ENCODE measurements at regions not wholly inside any gene's neighbourhood (a gene's known extent, or its start where the extent isn't known, plus 50 kb on each side); places are given as distances from the start of the nearest gene placed in this dataset.

DNA sequence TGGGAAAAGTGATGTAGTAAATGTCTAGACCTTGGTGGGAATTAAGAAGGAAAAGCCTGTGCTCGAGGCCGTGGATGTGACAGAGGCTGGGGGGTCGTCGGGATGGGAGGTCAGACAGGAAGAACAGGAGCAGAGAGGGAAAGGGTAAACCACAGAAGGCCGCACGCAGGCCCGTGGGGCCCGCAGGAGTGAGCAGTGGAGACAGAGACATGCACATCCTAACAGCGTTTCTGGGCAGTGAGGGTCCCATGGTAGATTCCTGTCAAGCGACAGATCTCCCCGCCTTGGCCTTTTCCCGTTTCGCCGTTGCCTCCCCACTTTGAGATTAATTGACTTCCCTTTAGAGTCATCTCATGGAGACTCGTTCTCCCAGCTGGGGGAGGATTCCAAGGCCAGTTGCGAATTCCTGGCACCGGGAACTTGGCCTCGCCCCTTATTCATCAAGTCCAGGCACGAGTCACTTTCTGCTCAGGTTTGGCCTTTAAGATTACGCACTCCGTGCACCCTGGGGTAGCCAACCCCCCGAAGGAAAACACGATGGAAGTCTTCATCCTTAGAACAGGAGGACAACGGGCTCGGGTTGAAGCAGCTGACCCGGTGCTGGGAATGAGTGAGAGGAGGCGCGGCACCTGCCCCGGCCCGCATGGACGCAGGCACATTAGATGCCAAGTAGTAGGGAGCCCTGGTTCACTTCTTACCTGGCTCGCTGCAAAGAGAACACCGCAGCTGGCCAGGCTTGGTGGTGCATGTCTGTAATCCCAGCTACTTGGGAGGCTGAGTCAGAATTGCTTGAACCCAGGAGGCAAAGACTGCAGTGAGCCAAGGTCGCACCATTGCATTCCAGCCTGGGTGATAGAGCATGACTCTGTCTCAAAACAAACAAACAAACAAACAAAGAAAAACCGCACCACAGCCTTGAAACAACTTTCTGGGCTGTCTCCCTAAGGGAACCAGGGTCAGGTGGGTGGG is 315.2 kb upstream of the SHH start:
- no peak for DNase-seq (ENCODE audit: low read depth in 2 of 2)

DNA sequence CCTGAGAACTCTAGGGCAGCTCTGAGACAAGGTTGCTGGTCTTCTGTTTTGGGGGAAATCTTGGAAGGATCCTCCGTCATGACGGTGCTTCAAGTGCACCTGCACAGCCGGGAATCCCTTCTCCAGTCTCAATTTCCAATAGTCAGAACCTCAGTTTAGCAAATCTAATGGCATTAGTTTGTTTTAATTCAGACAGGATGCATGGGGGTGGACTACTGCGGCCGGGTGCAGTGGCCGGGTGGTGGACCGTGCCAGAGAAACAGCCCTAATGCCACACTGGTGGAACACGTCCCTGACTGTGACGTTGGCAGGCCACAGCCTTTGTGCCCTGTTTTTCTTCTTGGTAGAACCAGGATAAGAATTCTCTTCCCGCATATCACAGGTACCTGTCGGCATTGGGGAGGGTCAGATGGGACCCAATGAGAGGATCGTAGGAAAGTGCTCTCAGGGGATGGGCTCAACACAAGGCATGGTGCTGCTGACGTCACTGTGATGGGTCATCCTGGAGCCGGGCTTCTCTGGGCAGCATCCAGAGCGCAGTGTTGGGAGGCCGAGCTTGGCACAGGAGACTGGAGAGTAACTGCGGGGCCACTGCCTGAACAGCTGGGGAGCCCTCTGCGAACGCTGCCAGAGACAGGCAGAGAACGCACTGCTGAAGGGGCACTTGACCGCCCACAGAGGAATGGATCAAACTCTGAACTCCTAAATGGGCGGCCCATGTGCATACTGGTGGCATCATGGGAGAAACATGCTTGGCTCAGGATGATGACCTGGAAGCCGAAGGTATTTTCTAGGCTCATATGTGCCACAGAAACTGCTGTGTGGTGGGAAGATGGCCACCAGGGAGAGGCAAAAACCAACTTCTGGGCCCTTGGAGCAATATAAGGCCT is 313.8 kb upstream of the SHH start:
- no peak for DNase-seq (ENCODE audit: low read depth in 2 of 2)

DNA sequence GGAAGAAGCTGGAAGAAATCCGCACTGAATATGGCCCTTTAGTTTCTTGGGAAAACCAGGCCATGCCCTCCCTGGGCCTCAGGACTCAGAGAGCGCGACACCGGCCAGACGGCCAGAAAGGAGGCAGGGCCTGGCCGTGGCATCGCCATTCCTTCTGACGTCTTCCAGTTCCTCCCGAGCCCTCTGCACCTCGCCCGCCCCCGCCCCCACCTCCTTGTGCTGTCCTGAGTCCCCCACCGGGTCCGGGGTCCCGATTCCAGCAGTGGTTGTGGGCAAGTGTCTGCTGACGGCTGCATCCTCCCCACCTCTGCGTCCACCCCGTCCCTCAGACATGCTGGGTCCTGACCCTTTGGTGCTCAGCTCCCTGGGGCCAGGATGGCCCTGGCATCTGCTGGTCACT is 312.1 kb upstream of the SHH start:
- DNase-seq (ENCODE audit: low read depth in 2 of 2) = no peak

DNA sequence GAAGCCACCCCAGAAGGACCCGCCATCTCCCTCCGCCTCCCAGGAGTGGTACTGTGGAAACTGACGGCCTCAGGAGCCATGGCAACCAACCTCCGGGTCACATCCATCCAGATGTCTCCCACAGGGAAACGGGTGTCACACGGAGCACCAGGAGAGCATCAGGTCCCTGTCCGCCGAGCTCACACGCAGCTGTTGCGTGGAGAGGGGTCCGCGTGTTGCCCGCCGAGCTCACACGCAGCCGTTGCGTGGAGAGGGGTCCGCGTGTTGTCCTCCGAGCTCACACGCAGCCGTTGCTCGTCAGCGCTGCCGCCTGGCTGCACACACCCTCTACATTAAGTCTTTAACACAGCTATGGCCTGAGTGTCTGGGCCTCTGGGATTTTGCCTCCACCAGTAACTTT is 311.1 kb upstream of the SHH start:
- no peak for DNase-seq (ENCODE audit: low read depth in 2 of 2)

DNA sequence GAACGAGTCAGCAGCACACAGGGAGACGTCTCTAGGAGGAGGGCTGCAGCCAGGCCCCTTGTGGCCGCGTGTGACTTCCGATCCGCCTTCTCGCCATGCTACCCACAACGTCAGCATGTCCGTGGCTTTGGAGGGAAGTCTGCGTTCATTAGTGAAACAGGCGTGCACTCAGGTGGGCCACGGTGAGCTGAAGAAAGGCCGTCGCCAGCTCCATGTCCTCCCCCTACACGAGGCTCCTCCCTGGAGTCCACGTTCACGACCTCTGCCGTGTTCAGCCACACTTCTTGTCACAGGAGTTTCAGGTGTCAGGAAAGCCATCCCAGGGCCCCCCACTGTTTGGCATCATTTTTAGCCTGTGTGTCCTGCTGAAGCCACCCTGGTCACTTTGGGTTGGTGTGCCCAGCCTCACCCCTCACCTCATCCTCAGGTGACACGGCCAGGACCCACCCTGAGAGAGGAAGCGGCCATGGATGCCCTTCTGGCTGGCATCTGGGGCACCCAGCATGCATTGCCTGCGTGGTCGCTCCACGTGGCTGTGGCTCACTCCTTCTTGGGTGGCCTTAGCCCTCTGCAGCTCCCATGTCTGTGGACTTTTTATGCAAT is 310.6 kb upstream of the SHH start:
- no peak for DNase-seq (ENCODE audit: low read depth in 2 of 2)

DNA sequence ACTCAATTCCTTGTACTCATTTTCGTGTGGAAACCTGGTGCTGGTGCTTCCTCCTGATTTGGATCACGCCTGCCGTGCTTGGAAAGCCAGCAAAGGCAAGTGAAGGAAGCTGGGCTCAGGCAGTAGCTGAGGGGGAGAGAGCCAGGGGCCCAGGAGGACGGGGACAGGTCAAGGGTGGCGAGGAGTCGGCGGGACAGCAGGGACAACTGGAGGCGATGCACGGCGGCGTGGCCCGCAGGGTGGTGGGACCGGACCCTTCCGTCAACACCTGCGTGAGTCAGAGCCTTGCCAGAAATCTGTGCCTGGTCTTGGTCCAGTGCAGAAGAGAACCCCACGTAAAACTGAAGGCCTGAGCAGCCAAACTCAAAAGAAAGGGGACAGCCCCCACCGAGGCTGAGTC is 309.7 kb upstream of the SHH start:
- DNase-seq (ENCODE audit: low read depth in 2 of 2) = no peak

DNA sequence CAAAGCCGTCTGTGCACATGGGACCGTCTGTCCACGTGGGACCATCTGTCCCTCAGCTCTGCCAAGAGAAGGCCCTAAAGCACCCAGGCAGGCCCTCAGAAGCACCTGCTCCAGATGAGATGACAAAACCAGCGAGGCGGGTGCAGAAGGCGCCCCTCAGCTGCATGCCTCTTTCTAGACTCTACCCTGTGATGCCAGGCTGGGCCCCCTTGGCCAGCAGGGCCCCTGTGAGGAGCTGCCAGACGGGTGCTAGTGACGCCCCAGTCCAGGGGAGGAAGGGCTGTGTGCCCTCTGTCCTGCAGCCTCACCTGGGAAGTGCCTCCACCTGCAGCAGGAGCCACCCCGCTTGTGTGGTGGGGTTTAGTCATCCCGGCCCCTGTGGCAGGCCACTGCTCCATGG is 309.2 kb upstream of the SHH start:
- no peak for DNase-seq (ENCODE audit: low read depth in 2 of 2)

DNA sequence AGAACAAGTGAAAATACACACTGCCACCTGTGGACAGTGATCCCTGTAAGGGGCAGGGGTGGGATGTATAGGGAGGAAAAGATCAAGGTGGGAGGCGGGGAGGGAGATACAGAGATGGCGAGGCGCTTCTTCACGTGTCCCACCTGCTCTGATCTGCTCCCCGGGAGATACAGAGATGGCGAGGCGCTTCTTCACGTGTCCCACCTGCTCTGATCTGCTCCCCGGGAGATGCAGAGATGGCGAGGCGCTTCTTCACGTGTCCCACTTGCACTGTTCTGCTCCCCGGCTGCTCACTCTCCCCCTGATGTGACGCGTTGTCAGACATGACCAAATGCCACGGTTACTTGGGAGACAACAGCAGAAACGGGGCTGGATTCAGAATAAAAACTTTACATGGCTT is 308.3 kb upstream of the SHH start:
- no peak for DNase-seq (ENCODE audit: low read depth in 2 of 2)

DNA sequence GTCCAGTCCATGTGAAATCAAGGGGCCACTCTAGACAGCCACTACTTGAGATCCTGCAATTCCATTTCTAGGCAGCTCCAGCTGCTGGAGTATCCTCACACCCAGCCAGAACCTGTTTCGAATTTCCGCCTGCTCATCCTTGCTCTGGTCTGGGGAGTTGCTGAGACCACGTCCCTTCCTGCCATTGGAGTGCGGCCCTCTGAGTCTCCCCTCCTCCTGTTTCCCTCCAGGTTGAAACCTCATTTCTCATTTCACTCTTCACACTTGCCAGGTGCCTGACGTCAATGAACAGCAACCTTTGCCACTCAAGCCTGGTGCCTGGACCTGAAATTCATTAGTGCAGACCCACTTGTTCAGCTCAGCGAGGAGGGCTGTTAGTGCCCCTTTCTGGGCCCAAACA is 307.5 kb upstream of the SHH start:
- DNase-seq (ENCODE audit: low read depth in 2 of 2) = no peak

DNA sequence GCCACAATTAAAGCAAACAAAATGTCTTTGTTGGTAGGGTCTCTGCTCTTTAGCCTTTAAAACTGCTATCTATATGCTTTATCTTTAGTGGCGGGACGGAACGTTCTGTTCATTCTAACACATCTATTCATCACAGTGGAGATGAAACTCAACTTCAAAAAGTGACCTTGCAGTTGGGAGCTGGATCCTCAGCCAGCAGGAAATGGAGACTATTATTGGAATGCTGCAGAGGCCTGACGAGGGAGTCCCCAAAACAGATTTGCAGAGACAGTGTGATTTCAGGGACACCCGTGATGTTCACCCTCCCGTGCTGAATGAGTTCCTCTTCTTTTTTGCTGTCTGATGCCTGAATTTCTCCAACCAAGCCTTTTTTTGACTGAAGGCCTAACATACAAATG is 306.0 kb upstream of the SHH start:
- DNase-seq (ENCODE audit: low read depth in 2 of 2) = no peak

DNA sequence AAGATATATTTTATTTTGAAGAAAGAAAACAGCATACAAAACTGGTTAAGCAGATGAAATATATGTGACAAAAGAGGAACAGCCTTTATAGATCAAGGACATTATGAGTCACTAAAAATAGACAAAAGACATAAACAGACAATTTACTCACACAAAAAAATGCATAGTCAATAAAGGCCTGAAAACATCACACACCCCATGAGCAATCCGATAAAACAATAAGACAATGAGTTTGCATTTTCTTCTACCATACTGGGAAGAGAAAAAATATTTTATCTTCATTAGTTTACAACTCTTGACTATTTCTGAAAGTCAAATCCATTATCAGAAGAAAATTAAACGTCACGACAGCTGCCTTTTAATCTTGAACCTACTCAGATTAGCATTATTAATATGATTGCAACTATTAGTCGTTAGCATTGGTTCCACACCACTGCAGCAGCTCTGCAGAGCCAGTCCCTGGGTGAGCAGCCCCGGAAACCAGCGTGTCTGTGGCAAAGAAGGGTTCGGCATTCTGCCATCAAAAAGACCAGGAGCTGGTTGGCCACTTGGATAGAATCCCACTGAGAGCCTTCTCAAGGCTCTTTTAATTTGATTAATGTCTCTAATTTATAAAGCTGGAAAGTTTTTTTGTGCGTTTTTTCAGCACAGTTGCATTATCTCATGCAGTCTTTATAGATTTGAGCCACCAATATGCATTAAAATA is 305.4 kb upstream of the SHH start:
- DNase-seq (ENCODE audit: low read depth in 2 of 2) = no peak

DNA sequence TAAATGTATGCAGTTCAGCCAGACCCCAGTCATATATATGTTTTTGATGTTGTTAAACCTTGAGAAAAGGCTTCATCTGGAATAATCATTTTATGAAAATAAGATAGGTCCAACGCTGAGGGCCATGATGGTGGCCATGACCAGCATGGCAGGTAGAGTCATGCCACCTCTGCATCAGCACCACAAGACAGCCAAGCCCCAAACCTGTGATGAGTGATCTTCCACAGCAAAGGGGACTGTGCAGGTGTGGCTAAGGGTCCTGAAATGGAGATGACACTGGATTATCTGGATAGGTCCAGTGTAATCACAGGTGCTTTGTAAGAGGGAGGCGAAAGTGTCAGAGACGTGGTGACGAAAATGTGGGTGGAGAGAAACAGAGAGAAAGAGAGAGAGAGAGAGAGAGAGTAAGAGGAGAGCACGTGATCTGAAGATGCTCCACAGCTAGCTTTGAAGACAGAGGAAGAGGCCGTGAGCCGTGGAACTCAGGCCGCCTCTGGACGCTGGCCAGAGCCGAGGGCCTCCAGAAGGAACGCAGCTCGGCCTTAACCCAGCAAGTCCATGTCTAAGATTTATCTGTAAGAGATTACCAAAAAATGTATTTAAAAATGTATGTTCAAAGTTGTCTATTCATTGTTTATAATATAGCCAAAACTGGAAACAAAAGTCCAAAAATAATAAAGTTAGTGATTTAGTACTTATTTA is 304.4 kb upstream of the SHH start:
- DNase-seq (ENCODE audit: low read depth in 2 of 2) = no peak

DNA sequence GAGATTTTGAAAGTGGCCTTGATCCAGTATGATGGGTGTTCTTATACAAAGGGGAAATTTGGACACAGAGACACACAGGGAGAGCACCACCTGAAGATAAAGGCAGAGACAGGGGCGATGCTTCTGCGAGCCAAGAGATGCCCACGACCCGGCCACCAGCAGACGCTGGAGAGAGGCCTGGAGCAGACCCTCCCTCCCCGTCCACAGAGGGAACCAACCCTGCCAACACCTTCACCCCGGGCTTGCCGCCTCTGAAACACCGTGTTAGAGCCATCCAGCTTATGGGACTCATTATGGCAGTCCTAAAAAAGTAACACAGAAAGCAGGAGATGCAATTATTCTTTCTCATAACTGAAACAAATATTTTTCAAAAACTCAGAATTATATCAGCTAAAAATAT is 303.3 kb upstream of the SHH start:
- DNase-seq (ENCODE audit: low read depth in 2 of 2) = no peak

DNA sequence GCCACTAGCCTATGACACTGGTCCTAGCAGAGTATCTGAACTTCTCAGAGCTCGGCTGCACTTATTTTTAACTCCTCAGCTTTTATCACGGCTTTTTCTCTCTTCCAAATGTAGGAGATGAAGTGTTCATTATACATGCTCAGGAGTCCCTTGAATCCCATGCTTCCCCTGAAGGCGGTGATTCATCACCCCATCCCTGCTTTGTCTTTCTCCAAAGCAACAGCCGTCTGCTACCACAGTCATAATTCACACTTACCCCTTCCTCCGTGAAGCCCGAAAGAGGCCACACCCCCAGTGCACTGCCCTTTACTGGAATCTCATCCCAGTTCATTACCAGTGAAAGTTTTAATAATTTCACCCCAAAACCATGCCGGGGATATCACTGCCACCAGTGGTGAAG is 301.5 kb upstream of the SHH start:
- no peak for DNase-seq (ENCODE audit: low read depth in 2 of 2)

DNA sequence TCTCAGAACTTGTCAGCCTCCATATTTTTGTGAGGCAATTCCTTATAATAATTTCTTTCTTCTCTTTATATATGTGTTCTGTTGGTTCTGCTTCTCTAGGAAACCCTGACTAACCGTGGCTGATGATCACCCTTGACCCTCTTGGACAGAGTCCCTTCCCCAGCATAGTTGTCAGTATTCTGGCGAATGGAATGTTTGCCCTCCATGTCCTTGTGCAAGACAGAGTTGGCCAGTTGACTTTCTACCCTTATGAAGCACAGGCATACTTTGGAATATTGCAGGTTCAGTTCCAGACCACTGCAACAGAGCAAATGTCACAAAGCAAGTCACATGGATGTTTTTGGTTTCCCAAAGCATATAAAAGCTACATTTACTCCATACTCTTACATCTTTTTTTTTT is 297.7 kb upstream of the SHH start:
- no peak for DNase-seq (ENCODE audit: low read depth in 2 of 2)

DNA sequence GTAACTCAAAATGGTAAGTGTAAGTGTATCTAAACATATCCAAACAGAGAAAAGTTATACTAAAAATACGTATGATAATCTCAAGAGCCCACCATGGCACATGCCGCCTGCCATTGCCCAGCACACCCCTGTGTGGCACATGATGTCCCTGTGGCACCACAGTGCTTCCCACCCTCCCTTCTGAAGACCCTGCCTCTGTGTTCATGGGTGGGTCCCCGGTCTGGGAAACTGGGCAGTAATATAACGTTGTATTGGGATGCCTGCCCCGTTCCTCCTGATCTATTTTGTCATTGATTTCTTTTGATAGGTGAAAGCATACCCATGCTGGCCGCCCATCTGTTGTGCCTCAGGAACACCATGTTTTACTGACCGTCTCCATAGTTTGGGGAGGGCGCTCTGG is 296.8 kb upstream of the SHH start:
- DNase-seq (ENCODE audit: low read depth in 2 of 2) = no peak

DNA sequence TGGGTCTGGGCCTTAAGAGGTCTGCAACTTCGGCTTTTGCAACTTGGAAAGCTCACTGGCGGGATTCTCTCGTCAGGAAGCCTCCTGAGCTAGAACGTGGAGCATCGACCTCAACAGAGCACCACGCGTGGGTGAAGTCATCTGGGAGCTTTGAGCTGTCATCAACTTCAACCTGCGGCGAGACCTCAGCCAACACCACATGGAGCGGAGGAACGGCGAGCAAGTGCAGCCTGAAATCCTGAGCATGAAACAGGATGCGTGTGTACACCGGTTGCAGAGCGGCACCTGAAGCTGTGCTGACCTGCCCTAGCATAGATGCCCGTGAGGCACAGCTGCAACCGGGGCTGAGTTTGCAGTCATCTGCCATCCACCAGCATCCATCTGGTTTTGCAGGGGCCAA is 295.7 kb upstream of the SHH start:
- no peak for DNase-seq (ENCODE audit: low read depth in 2 of 2)

DNA sequence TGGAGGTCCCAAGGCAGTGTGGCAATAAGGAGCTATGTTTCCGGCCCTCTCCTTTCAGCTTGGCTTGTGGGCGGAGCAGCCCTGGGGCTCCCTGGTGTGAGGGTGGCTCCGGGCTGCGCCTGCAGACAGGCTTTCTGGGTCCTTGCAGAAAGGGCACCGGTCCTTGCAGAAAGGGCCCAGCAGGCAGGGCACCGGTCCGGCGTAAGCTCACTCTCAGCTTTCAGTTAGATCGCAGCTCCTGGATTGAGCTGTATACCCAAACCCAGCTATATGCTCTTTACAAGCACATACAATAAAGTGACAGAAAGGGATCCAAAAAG is 293.8 kb upstream of the SHH start:
- DNase-seq (ENCODE audit: low read depth in 2 of 2) = no peak

DNA sequence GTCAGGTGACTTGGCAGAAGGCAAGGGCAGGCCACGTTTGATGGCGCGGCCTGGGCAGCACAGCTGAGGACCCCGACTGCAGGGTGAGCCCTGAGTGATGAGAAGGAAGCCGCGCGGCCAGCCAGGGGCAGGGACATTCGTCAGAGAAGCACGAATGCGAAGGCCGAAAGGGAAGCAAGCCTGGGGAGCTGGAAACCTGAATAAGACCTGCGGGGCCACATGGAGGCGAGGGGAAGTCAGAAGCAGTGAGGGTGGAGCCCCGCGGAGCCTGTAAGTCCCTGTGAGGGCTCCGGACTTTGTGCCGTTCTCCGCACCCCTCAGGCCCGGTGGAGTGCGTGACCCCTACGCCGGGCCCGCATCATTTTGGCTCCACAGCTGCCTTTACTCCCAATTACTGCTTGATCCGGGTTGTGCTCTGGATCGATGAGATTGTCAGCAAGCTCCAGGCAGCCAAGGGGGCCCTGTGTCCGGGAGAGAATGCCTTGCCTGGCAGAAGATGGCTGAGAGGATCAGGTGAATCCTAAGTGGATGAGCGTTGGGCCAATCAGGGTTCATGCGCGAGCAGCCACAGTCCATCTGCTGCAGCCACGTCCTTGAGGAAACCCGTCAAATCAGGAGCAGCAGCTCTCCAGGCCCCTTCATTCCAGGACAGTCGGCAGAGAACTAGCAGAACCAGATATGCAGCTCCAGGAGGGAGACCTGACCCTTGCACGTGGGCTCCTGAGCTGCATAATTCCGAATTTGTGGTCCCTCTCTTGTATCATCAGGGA is 293.3 kb upstream of the SHH start:
- no peak for DNase-seq (ENCODE audit: low read depth in 2 of 2)

DNA sequence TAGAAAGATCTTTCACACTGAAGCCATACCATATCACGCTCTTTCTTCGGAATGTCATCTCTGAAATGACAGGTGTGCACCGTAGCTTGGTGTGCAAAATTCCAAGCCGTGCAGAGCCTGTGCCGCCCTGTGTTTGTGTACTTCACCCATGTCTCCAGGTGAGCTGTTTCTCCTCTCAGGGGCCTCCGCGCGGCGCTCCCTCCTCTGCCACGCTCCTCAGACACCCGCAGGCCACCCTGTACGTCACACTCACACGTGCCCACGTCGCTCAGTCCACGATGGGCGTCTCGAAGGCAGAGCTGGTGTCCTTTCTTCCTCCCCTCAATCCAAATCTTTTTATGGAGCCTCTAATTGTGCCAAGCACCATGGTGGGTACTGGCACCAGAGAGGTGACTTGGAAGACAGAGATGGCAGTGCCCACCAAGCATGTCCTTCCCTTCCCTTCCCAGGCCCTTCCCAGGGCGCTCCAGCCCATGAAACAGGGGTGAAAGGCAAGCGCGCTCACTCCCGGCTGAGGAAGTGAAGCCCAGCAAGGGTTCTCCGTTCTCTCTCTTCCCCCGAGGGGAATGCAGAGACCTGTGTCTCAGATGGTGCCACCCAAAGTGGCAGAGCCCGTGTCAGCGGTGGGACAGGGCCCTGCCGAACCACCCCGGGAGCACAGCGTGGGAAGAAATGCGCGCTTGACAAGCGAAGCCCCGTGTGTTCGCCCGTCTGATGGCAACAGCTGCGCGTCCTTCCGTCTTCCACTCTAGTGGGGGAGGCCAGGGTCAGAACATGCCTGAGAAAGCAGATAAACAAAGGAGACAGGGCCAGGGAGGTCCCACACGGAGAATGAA is 292.5 kb upstream of the SHH start:
- no peak for DNase-seq (ENCODE audit: low read depth in 2 of 2)

Measured in stimulated activated CD4-positive, alpha-beta T cell treated with anti-CD3 and anti-CD28 coated beads, Interleukin-15, amount 100 ng/mL, for 48 hours (primary cell).